Fibroblast of skin of right quadriceps (primary cell): ENCODE measurements at regions not wholly inside any gene's neighbourhood (a gene's known extent, or its start where the extent isn't known, plus 50 kb on each side); places are given as distances from the start of the nearest gene placed in this dataset.
A peak's percentile ranks its signal among the peaks of the same experiment; 100 is the strongest.
"Not testable (repeated sequence)": the region's sequence is repeated elsewhere in the genome, so short reads cannot be mapped to it uniquely, and the experiment has no call there.

Experiments used
- DNase-seq: peaks from one replicate; pipeline ENCODE4 v3.0.0-alpha.2; 2013

DNA sequence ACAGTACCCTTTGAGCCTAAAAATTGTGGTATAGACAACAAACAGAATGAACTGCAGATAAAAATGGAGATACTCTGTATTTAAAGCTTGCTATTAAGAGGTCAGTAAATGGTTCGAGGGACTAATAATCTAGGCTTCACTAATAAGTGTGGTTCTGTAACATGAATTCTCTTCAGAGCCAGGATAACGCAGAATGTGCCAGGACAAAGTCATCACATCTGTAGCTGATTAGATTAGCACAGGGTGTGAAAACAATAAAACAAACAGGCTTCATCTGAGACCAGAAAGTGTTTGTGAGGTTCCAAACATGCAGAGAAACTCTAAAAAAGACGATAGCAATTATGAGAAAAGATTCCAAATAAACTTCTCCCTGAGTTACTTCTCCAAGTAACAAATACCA lies 89.1 kb upstream of the LUZP2 start:
- no peak for DNase-seq

DNA sequence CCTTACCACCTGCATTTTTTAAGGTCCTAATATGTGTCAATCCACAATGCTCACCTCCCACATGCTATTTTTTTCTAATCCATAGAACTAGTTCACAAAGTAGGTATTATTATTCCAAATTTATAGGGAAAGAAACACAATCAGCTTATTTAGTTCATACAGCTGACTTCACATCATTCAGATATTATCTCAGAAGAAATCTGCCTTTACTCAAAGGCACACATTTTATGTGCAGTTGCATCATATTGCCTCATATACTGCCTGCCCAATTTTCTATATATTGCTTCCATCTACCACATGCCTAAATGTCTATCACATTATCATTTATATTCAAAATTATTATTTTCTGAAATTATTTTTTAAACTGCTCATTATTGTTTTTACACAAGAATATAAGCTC lies 88.7 kb upstream of the LUZP2 start:
- no peak for DNase-seq

DNA sequence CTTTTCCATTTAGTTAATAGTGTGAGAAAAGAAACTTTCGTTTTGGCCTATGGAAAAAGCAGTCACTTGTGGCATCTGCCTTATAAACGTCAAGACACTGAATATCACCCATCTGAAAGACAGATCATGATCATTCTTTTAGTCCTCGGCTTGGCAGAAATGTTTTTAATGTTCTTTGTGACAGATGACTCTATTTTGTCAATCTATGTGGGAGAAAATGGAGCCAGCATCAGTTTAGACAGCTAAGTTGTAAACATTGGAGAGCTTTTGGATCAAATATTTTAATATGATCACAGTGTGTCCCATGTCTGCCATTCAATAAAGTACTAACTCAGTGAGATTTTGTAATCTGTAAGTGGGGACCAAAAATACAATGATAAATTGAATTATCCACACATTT lies 85.1 kb upstream of the LUZP2 start:
- no peak for DNase-seq

DNA sequence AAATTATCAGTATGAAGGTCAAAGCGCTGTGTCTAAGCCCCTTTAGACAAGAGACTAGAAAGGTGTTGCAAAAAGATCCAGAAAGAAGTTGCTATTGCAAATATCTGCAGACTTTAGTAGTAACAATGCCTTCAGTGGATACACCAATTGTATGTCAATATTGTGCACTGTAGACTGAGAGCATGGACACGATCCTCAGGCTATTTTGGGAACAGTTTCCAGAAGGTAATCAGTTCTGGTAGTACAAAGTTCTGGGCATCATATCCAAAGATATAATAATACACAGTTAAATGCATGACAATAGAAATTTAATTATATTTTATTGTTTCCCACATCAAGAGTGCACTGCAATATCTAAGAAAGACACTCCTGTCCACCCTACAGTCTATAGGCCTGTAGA lies 84.1 kb upstream of the LUZP2 start:
- no peak for DNase-seq

DNA sequence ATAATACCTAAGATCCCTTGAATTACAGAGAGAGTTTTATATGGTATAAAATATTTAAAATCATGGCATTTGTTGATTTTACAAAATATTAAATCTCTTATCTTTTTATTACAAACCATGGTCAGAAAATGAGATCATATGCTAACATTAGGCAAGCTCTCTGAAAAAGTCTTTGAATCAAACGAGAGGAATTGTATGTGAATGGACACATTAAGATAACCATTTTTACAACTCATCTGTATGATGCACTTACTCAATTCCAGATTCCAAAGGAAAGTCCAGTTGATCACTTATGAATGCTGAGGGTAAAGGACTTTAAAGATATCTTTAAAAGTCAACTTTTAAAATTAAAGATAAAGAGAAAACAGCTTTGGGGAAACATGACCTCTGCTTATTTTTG lies 83.5 kb upstream of the LUZP2 start:
- no peak for DNase-seq

DNA sequence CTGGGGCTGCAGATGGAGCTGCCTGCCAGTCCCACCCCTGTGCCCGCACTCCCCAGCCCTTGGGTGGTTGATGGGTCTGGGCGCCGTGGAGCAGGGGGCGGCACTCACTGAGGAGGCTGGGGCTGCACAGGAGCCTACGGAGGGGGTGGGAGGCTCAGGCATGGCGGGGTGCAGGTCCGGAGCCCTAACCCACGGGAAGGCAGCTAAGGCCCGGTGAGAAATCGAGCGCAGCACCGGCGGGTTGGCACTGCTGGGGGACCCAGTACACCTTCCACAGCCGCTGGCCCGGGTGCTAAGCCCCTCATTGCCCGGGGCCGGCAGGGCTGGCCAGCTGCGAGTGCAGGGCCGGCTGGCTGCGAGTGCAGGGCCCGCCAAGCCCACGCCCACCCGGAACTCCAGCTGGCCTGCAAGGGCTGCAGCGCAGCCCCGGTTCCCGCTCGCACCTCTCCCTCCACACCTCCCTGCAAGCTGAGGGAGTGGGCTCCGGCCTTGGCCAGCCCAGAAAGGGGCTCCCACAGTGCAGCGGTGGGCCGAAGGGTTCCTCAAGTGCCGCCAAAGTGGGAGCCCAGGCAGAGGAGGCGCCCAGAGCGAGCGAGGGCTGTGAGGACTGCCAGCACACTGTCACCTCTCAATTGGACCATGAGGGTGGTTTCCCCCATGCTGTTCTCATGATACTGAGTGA lies 80.8 kb upstream of the LUZP2 start:
- not testable (repeated sequence) for DNase-seq

DNA sequence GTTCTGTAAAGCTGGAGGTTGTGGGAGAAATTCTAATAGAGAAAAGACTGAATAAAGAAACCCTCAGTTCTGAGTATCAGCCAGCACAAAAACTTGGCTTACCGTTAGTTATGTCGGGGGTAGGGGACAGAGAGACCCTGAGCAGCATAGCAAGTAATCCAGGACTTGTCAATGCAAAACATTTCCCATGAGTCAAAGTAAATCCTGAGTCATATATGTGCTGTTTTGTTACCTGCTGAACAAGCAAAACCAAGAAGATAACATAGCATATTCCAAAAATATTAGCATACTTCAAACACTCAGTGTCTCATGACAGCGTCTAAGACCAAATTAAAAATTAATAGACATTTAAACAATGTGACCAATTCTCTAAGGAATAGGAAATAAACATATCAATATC lies 75.1 kb upstream of the LUZP2 start:
- peak; percentile 5 for DNase-seq

DNA sequence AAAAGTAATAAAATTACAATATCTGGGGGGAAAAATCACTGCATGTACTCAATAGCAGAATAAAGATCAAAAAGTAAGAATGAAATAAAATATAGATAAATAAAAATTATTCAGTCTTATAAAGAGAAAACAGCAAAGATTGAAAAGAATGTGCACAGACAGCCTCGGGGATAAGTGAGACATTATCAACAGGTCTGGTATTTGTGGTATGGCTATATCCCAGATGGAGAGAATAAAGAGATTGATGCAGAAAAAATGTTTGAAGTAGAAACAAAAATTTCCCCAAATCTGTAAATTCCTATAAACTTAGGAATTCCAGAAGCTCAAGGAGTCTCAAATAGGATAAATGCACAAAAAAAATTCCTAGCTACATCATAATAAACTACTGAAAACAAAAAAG lies 74.5 kb upstream of the LUZP2 start:
- peak; percentile 36 for DNase-seq

DNA sequence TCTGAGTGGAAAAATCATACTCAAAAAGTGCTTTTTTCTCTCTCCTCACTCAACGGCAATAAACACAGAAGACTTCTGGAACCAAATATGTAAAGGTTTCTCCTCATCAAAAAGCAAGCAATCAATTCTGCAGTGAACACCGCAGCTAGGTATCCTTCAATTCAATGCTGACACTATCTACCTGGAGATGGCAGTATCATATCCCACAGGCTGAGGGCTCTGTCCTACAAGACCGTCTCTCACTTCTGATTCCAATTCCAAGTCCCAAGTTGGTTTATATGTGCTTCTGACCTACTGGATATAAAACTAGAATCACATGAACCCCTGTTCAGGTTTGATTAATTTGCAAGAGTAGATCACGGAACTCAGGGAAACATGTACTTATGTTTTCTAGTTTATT lies 59.7 kb upstream of the LUZP2 start:
- DNase-seq = no peak
